Lung (tissue), 11 donors: ENCODE measurements at regions not wholly inside any gene's neighbourhood (a gene's known extent, or its start where the extent isn't known, plus 50 kb on each side); places are given as distances from the start of the nearest gene placed in this dataset.
"Not testable (repeated sequence)": the region's sequence is repeated elsewhere in the genome, so short reads cannot be mapped to it uniquely, and the experiment has no call there.

Source experiments
- ATAC-seq: fragments of 200-7000 bp; cut with Tn5 transposase; one replicate; pipeline ENCODE4 v1.9.1; 2020; ENCODE audit warnings: moderate number of reproducible peaks; ENCODE audit not compliant: insufficient read depth, low FRiP score
- DNase-seq, 3 donors: peaks; one replicate each; pipeline ENCODE4 v3.0.0-alpha.2; 2013 to 2017
- H3K27ac ChIP-seq, 2 donors: one replicate each; pipeline ENCODE4 v1.5.1; 2013; ENCODE audit warnings: mild to moderate bottlenecking in 2 of 2, moderate library complexity in 2 of 2, control low read depth in 1 of 2, inconsistent platforms in 1 of 2, low read depth in 1 of 2, low read length in 1 of 2
- H3K27me3 ChIP-seq, 3 donors: one replicate each; pipeline ENCODE4 v1.5.1; 2013; ENCODE audit warnings: low read length in 2 of 3; ENCODE audit not compliant: control insufficient read depth in 3 of 3, insufficient read depth in 3 of 3
- H3K36me3 ChIP-seq, 4 donors: one replicate each; pipeline ENCODE4 v1.5.1; 2013; ENCODE audit warnings: low read length in 4 of 4, mild to moderate bottlenecking in 1 of 4, moderate library complexity in 1 of 4; ENCODE audit not compliant: control insufficient read depth in 4 of 4, insufficient read depth in 4 of 4
- H3K4me1 ChIP-seq, 5 donors: one replicate each; pipeline ENCODE4 v1.5.1; 2013; ENCODE audit warnings: low read length in 5 of 5, mild to moderate bottlenecking in 2 of 5, moderate library complexity in 1 of 5; ENCODE audit not compliant: control insufficient read depth in 5 of 5, insufficient read depth in 5 of 5
- H3K4me3 ChIP-seq: one replicate; pipeline ENCODE4 v1.5.1; 2013; ENCODE audit warnings: mild to moderate bottlenecking, control low read depth, moderate library complexity
- H3K9ac ChIP-seq, 2 donors: one replicate each; pipeline ENCODE4 v1.5.1; 2013; ENCODE audit warnings: low read length in 2 of 2, control low read depth in 1 of 2; ENCODE audit not compliant: insufficient read depth in 1 of 2
- H3K9me3 ChIP-seq, 4 donors: one replicate each; pipeline ENCODE4 v1.5.1; 2013; ENCODE audit warnings: low read length in 3 of 4, mild to moderate bottlenecking in 1 of 4, moderate library complexity in 1 of 4; ENCODE audit not compliant: control insufficient read depth in 4 of 4, insufficient read depth in 3 of 4
- WGBS, 2 donors: extraction: QIAGEN DNeasy Blood & Tissue Kit; methylation state at CpG; one replicate each; pipeline ENCODE4 v1.1.7; 2013; 5-methylcytosine and 5-hydroxymethylcytosine counted together
- TF ChIP-seq, protein P1 (sequence below): IDR thresholded peaks from 2 replicates; pipeline ENCODE4 v1.5.1; 2012; ENCODE audit warnings: mild to moderate bottlenecking; ENCODE audit errors: control extremely low read depth, extremely low read depth
- donor health status: control.
- donor health status: control.
- donor health status: Bipolar disorder and iron deficiency.
- donor health status: healthy.
- donor health status: DM: yes; HTN: yes; CAD: no.

DNA sequence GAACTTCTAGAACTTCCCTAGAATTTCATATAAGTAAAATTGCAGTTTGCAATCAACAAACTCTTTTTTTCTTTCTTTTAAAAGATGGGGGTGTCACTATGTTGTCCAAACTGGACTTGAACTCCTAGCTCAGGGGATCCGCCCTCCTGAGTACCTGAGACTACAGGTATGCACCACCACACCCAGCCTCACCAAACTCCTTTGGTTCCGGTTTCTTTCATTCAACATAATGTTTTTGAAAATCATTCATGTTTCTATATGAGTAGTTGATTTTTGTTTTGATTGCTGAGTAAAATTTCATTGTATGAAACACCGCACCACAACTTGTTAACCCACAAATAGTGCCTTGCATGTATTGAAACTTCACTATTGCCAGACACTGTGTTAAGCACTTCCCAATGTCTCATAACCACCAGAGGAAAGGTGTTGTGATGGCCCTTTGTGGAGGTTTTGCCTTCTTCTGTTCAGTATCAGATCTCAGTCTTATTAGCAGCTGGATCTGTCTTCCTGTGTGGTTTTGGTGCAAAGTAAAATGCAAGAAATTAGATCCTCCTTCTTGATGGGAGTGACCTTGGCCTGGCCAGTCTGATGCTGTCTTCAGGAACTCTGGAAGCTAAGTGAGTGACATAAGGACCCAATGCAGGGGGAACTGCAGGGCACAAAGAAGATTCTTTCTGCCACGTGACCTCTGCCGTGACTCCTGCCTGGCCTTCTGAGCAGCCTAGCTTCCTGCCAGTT lies 78.8 kb upstream of the UBE2E1 start:
- no peak for DNase-seq
- WGBS, 2 donors, result 73 to 76% methylated on average over 5 of the region's 5 CpGs
- ATAC-seq, result no peak
- H3K4me1 ChIP-seq, result no peaks in the 10 kb centered on the region
- H3K27ac ChIP-seq, result no peak overlapping the region
- H3K27me3 ChIP-seq, result no peaks in the 10 kb centered on the region
- TF ChIP-seq, protein P1, sequence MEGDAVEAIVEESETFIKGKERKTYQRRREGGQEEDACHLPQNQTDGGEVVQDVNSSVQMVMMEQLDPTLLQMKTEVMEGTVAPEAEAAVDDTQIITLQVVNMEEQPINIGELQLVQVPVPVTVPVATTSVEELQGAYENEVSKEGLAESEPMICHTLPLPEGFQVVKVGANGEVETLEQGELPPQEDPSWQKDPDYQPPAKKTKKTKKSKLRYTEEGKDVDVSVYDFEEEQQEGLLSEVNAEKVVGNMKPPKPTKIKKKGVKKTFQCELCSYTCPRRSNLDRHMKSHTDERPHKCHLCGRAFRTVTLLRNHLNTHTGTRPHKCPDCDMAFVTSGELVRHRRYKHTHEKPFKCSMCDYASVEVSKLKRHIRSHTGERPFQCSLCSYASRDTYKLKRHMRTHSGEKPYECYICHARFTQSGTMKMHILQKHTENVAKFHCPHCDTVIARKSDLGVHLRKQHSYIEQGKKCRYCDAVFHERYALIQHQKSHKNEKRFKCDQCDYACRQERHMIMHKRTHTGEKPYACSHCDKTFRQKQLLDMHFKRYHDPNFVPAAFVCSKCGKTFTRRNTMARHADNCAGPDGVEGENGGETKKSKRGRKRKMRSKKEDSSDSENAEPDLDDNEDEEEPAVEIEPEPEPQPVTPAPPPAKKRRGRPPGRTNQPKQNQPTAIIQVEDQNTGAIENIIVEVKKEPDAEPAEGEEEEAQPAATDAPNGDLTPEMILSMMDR, result no peak
- H3K9ac ChIP-seq, result no peak overlapping the region
- H3K36me3 ChIP-seq, result no peaks in the 10 kb centered on the region
- H3K9me3 ChIP-seq, result no peaks in the 10 kb centered on the region
- H3K4me3 ChIP-seq, result no peak overlapping the region

DNA sequence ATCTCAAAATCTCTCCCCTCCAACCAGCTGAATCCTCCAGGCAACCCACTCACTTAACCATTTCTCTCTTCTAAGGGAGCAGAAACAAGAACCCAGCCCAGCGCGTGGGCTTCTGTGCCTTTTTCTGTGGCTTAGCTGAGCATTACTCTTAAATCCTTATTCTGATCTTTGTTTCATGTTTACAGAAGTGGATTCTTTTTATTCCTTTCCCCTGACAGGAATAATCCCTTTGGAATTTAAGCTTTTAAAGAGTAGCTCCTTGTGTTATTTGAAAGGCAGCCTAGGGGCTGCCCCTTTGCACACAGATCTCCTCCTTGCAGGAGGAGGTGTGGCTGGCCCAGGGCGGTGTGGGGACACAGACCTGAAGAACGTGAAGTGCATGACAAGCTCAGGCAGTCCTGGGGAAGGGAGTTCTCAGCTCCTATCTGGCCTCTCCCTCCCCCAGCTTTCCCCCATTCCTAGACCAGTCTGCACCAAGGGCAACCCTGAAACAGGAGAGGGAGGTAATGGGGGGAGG lies 77.1 kb upstream of the UBE2E1 start:
- ATAC-seq (no peak), DNase-seq (no peak)
- Histone ChIP-seq H3K27ac (no peak overlapping the region), H3K4me1 (no peaks in the 10 kb centered on the region), H3K27me3 (no peaks in the 10 kb centered on the region), H3K36me3 (no peaks in the 10 kb centered on the region), H3K9me3 (no peaks in the 10 kb centered on the region), H3K9ac (no peak overlapping the region), H3K4me3 (no peak overlapping the region)
- TF ChIP-seq, protein P1, result no peak
- WGBS, 2 donors, result 78 to 87% methylated on average over 4 of the region's 4 CpGs

DNA sequence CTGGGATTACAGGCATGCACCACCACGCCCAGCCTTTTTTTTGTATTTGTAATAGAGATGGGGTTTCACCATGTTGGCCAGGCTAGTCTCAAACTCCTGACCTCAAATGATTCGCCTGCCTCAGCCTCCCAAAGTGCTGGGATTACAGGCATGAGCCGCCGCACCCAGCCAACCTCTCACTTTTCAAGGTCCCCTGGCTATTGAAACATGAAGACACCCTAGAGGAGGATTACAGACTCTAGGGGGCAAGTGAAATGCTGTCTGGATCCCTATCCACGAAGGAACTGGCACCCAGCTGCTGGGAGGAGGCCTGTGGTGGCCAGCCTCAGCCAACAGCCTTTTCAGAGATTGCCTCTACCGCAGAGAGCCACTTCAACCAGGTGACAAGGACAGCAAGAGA lies 76.4 kb upstream of the UBE2E1 start:
- H3K9me3 ChIP-seq, H3K4me3 ChIP-seq, H3K36me3 ChIP-seq, H3K9ac ChIP-seq, DNase-seq, H3K27ac ChIP-seq, H3K27me3 ChIP-seq, ATAC-seq, H3K4me1 ChIP-seq: not testable (repeated sequence)
- WGBS, 2 donors, result 83 to 93% methylated on average over 6 of the region's 6 CpGs

DNA sequence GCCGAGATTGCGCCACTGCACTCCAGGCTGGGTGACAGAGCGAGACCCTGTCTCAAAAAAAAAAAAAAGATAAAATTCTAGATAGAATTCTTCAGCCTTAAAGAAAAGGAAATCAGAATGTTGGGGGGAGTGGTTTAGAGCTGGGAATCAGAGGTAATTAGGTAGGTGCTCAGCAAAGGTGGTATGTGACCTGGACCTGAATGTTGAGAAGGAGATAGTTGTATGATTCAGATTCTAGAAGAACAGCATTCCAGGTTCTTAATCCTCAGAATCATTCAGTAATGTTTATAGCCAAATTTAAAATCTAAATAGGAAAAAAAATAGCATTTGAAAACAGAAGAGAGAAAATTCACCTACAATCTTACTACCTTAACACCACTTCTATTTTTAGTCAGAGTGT lies 71.3 kb upstream of the UBE2E1 start:
- 98 to 100% methylated on average over 3 of the region's 3 CpGs for WGBS, 2 donors
- DNase-seq (no peak), ATAC-seq (no peak)
- H3K9ac ChIP-seq, result no peak overlapping the region
- H3K4me1 ChIP-seq, result peaks cover 4 to 15% (median 10%) of the 10 kb centered on the region in 5 donors
- no peak overlapping the region for H3K4me3 ChIP-seq
- no peaks in the 10 kb centered on the region for H3K36me3 ChIP-seq
- no peak overlapping the region for H3K27ac ChIP-seq
- H3K27me3 ChIP-seq, result no peaks in the 10 kb centered on the region
- no peaks in the 10 kb centered on the region for H3K9me3 ChIP-seq
- TF ChIP-seq, protein P1, result no peak
